HG03066 (cell line): ENCODE measurements at regions not wholly inside any gene's neighbourhood (a gene's known extent, or its start where the extent isn't known, plus 50 kb on each side); places are given as distances from the start of the nearest gene placed in this dataset.

Source experiments
- ATAC-seq: cut with Tn5 transposase; IDR thresholded peaks from one replicate; pipeline ENCODE4 v1.9.1; 2021; ENCODE audit warnings: low read depth; ENCODE audit not compliant: unreplicated experiment

- ATAC-seq = no peak
Observed at GRCh38 chr14:55927028-55927427, 191.2 kb upstream of the PELI2 start.

GRCh38 chr14:55928276-55928675, 189.9 kb upstream of the PELI2 start:
- no peak for ATAC-seq

- no peak for ATAC-seq
Observed at GRCh38 chr14:55929136-55929535, 189.1 kb upstream of the PELI2 start.

- no peak for ATAC-seq
Observed at GRCh38 chr14:55930016-55930784, 188.0 kb upstream of the PELI2 start.

GRCh38 chr14:55936691-55937090, 181.5 kb upstream of the PELI2 start:
- no peak for ATAC-seq

- no peak for ATAC-seq
Observed at GRCh38 chr14:55938249-55938791, 179.9 kb upstream of the PELI2 start.

- ATAC-seq = no peak
Observed at GRCh38 chr14:55942076-55942654, 176.0 kb upstream of the PELI2 start.

GRCh38 chr14:55942826-55943225, 175.4 kb upstream of the PELI2 start:
- no peak for ATAC-seq

GRCh38 chr14:55944757-55945156, 173.5 kb upstream of the PELI2 start:
- ATAC-seq = no peak

GRCh38 chr14:55946231-55946630, 172.0 kb upstream of the PELI2 start:
- ATAC-seq = no peak

- ATAC-seq = no peak
Observed at GRCh38 chr14:55948399-55948798, 169.8 kb upstream of the PELI2 start.

GRCh38 chr14:55949708-55950107, 168.5 kb upstream of the PELI2 start:
- no peak for ATAC-seq

- ATAC-seq = no peak
Observed at GRCh38 chr14:55950135-55950534, 168.1 kb upstream of the PELI2 start.

- no peak for ATAC-seq
Observed at GRCh38 chr14:55951341-55952206, 166.6 kb upstream of the PELI2 start.

GRCh38 chr14:55954108-55954507, 164.1 kb upstream of the PELI2 start:
- no peak for ATAC-seq

GRCh38 chr14:55955175-55955574, 163.0 kb upstream of the PELI2 start:
- ATAC-seq = no peak

- no peak for ATAC-seq
Observed at GRCh38 chr14:55957950-55958349, 160.3 kb upstream of the PELI2 start.

GRCh38 chr14:55963295-55963694, 154.9 kb upstream of the PELI2 start:
- no peak for ATAC-seq

- ATAC-seq = no peak
Observed at GRCh38 chr14:55964091-55964490, 154.1 kb upstream of the PELI2 start.

- no peak for ATAC-seq
Observed at GRCh38 chr14:55964821-55965220, 153.4 kb upstream of the PELI2 start.

GRCh38 chr14:55965851-55966250, 152.4 kb upstream of the PELI2 start:
- ATAC-seq = no peak
